ENCODE measurements at regions not wholly inside any gene's neighbourhood (a gene's known extent, or its start where the extent isn't known, plus 50 kb on each side); places are given as distances from the start of the nearest gene placed in this dataset.

GRCh38 chr1:218600968-218601367, 255.8 kb downstream of the TGFB2 start:
- TF ChIP-seq, protein P1, sequence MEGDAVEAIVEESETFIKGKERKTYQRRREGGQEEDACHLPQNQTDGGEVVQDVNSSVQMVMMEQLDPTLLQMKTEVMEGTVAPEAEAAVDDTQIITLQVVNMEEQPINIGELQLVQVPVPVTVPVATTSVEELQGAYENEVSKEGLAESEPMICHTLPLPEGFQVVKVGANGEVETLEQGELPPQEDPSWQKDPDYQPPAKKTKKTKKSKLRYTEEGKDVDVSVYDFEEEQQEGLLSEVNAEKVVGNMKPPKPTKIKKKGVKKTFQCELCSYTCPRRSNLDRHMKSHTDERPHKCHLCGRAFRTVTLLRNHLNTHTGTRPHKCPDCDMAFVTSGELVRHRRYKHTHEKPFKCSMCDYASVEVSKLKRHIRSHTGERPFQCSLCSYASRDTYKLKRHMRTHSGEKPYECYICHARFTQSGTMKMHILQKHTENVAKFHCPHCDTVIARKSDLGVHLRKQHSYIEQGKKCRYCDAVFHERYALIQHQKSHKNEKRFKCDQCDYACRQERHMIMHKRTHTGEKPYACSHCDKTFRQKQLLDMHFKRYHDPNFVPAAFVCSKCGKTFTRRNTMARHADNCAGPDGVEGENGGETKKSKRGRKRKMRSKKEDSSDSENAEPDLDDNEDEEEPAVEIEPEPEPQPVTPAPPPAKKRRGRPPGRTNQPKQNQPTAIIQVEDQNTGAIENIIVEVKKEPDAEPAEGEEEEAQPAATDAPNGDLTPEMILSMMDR (IDR thresholded peaks at IDR 0.05 in 8 of 11, conservative IDR thresholded peaks at IDR 0.05 in 3 of 11) = no peak
- TF ChIP-seq POLR2A (IDR thresholded peaks at IDR 0.05) (no peak), POLR2AphosphoS5 (IDR thresholded peaks at IDR 0.05) (no peak)
